Parathyroid adenoma (tissue), 2 donors: ENCODE measurements at regions not wholly inside any gene's neighbourhood (a gene's known extent, or its start where the extent isn't known, plus 50 kb on each side); places are given as distances from the start of the nearest gene placed in this dataset.
"Not testable (repeated sequence)": the region's sequence is repeated elsewhere in the genome, so short reads cannot be mapped to it uniquely, and the experiment has no call there.

ENCODE experiments used
- H2AFZ ChIP-seq: fragments of 300-600 bp; sonication (generic); one replicate; pipeline ENCODE4 v1.7.0; 2017; ENCODE audit warnings: antibody characterized with exemption, mild to moderate bottlenecking
- H3K27ac ChIP-seq: fragments of 300-600 bp; sonication (generic); one replicate; pipeline ENCODE4 v1.7.0; 2017
- H3K27me3 ChIP-seq: fragments of 300-600 bp; sonication (generic); one replicate; pipeline ENCODE4 v1.7.0; 2017; ENCODE audit warnings: low read length; ENCODE audit not compliant: control insufficient read depth, insufficient read depth
- H3K36me3 ChIP-seq: fragments of 300-600 bp; sonication (generic); one replicate; pipeline ENCODE4 v1.7.0; 2017; ENCODE audit warnings: low read length; ENCODE audit not compliant: control insufficient read depth, insufficient read depth
- H3K4me1 ChIP-seq: fragments of 300-600 bp; sonication (generic); one replicate; pipeline ENCODE4 v1.7.0; 2017; ENCODE audit warnings: control low read depth
- H3K4me2 ChIP-seq: fragments of 300-600 bp; sonication (generic); one replicate; pipeline ENCODE4 v1.7.0; 2017; ENCODE audit warnings: low read length
- H3K4me3 ChIP-seq: fragments of 300-600 bp; sonication (generic); one replicate; pipeline ENCODE4 v1.7.0; 2017; ENCODE audit warnings: low read depth, low read length
- H3K79me2 ChIP-seq: fragments of 300-600 bp; sonication (generic); one replicate; pipeline ENCODE4 v1.7.0; 2017; ENCODE audit warnings: control low read depth
- H3K9ac ChIP-seq: fragments of 300-600 bp; sonication (generic); one replicate; pipeline ENCODE4 v1.7.0; 2017; ENCODE audit warnings: mild to moderate bottlenecking
- H3K9me3 ChIP-seq: fragments of 300-600 bp; sonication (generic); one replicate; pipeline ENCODE4 v1.7.0; 2017; ENCODE audit warnings: low read length; ENCODE audit not compliant: control insufficient read depth
- TF ChIP-seq, protein P1 (sequence below): fragments of 300-600 bp; sonication (generic); IDR thresholded peaks from one replicate; pipeline ENCODE4 v1.7.0; 2017; ENCODE audit warnings: antibody characterized with exemption, mild to moderate bottlenecking
- donor health status: primary hyperparathyroidism.

DNA sequence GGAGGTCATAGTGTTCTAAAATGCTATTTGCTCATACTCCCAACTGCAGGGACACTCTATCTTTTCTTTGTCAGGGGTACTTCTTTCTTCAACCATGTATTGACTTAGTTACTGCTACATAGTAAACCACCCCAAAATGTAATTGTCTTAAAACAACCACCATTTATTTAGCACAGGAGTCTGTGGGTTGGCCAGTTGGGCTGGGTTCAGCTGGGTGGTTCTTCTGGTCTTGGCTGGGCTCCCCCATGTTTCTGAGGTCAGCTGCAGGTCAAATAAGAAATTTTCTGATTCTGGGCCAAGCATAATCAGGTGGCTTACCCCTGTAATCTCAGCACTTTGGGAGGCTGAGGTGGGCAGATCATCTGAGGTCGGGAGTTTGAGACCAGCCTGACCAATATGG is 220.0 kb upstream of the BTBD3 start:
- Histone ChIP-seq H3K27ac (no peak overlapping the region), H3K4me2 (no peak overlapping the region), H2AFZ (no peak overlapping the region), H3K9ac (no peak overlapping the region), H3K9me3 (peaks cover 3% of the 10 kb centered on the region), H3K36me3 (no peaks in the 10 kb centered on the region), H3K4me1 (no peaks in the 10 kb centered on the region), H3K27me3 (no peaks in the 10 kb centered on the region), H3K79me2 (no peaks in the 10 kb centered on the region), H3K4me3 (no peak overlapping the region)
- TF ChIP-seq, protein P1, sequence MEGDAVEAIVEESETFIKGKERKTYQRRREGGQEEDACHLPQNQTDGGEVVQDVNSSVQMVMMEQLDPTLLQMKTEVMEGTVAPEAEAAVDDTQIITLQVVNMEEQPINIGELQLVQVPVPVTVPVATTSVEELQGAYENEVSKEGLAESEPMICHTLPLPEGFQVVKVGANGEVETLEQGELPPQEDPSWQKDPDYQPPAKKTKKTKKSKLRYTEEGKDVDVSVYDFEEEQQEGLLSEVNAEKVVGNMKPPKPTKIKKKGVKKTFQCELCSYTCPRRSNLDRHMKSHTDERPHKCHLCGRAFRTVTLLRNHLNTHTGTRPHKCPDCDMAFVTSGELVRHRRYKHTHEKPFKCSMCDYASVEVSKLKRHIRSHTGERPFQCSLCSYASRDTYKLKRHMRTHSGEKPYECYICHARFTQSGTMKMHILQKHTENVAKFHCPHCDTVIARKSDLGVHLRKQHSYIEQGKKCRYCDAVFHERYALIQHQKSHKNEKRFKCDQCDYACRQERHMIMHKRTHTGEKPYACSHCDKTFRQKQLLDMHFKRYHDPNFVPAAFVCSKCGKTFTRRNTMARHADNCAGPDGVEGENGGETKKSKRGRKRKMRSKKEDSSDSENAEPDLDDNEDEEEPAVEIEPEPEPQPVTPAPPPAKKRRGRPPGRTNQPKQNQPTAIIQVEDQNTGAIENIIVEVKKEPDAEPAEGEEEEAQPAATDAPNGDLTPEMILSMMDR = no peak

DNA sequence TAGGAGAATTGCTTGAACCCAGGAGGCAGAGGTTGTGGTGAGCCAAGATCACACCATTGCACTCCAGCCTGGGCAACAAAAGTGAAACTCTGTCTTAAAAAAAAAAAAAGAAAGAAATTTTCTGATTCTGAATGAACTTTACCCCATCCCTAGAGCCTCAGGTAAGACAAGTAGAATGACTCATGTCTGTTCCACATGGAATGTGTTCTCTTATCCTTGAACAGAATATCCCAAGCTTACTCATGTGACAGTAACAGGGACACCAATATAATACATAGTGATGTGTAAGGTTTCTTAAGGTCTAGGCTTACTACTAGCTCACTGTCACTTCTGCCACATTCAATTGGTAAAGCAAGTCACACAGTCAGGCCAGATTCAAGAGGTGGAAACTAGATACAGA is 219.6 kb upstream of the BTBD3 start:
- Histone ChIP-seq H3K79me2 (no peaks in the 10 kb centered on the region), H3K36me3 (no peaks in the 10 kb centered on the region), H3K9ac (no peak overlapping the region), H3K4me3 (no peak overlapping the region), H2AFZ (no peak overlapping the region), H3K27me3 (no peaks in the 10 kb centered on the region), H3K4me1 (no peaks in the 10 kb centered on the region), H3K4me2 (no peak overlapping the region), H3K27ac (no peak overlapping the region), H3K9me3 (peaks cover 3% of the 10 kb centered on the region)
- TF ChIP-seq, protein P1 = no peak

DNA sequence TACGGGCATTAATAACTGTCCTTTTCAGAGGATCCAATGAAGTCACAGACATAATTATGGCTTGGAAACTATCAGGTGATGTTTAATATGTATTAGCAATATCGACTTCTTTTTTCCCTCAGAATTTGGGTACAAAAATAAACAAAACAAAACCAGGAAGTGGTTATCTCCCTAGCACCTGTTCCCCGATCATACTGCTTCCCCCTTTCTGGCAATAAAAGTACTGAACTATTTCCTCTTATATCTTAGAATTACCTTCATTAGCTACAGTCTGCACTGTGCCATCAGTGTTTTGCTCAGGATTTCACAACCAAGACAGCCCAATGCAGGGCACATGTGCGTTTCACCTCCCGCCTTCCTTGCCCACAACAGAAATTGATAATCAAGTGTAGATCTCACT is 216.9 kb upstream of the BTBD3 start:
- H3K4me2 ChIP-seq = no peak overlapping the region
- H3K27me3 ChIP-seq = no peaks in the 10 kb centered on the region
- no peaks in the 10 kb centered on the region for H3K36me3 ChIP-seq
- peaks cover 3% of the 10 kb centered on the region for H3K9me3 ChIP-seq
- no peak overlapping the region for H3K9ac ChIP-seq
- H3K27ac ChIP-seq = no peak overlapping the region
- no peaks in the 10 kb centered on the region for H3K4me1 ChIP-seq
- TF ChIP-seq, protein P1 = no peak
- no peak overlapping the region for H3K4me3 ChIP-seq
- H3K79me2 ChIP-seq = no peaks in the 10 kb centered on the region
- no peak overlapping the region for H2AFZ ChIP-seq

DNA sequence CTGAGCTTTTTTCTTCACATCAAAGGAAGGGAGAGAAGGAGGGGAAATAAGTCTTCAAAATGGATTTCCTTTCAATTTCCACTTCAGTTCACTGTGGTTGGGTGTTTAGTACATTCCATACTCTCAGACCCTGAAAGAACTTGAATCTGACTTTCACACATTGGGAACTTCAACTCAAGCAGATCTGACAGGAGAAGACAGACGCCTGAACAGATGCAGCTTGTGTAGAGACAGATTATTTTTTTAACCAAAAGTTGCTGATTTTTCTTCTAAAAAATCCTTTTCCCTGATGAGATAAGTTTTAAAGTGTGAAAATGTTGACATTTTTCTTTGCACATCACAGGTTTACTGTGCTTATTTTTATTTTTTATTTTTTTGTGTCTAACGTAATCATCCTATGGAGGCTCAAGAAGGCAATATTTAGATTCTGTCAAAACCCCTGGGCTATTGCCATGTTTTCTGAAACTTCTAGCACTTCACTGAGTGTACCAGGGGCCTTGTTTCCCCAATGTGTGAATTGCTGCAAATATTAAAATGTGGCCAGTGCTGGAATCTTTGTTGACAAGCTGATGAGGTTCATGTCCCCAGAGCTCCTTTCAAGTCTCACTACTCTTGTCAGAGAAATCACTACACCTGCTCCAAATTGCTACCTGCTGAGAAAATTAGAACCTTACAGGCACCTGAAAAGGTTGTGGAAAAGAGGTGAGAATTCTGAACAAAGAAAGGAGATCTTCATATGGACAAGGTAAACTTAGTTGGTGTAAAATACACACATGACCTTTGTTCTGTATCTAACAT is 214.8 kb upstream of the BTBD3 start:
- Histone ChIP-seq H3K79me2 (no peaks in the 10 kb centered on the region), H3K4me3 (no peak overlapping the region), H3K4me1 (no peaks in the 10 kb centered on the region), H3K27ac (no peak overlapping the region), H3K9me3 (peaks cover 3% of the 10 kb centered on the region), H2AFZ (no peak overlapping the region), H3K27me3 (no peaks in the 10 kb centered on the region), H3K4me2 (no peak overlapping the region), H3K36me3 (no peaks in the 10 kb centered on the region), H3K9ac (no peak overlapping the region)
- TF ChIP-seq, protein P1 = no peak

DNA sequence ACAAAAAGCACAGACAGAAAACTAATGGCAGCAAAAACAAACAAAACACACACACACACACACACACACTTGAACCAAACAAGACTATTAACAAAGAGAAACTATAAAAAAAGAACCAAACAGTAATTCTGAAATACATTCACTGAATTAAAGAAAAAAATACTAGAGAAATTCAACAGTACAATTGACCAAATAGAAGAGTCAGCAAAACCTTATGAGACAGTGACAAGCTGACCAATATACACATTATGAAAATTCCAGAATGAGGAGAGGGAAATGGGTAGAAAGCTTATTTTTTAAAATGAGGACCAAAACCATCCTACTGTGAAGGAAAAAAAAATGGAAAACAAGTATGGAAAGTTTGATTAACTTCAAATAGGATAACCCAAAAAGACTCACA is 212.2 kb upstream of the BTBD3 start:
- no peak overlapping the region for H3K9ac ChIP-seq
- H3K36me3 ChIP-seq = no peaks in the 10 kb centered on the region
- H3K79me2 ChIP-seq = no peaks in the 10 kb centered on the region
- no peak overlapping the region for H3K4me3 ChIP-seq
- no peaks in the 10 kb centered on the region for H3K4me1 ChIP-seq
- no peaks in the 10 kb centered on the region for H3K27me3 ChIP-seq
- no peaks in the 10 kb centered on the region for H3K9me3 ChIP-seq
- H2AFZ ChIP-seq = no peak overlapping the region
- H3K27ac ChIP-seq = no peak overlapping the region
- TF ChIP-seq, protein P1 = no peak
- no peak overlapping the region for H3K4me2 ChIP-seq

DNA sequence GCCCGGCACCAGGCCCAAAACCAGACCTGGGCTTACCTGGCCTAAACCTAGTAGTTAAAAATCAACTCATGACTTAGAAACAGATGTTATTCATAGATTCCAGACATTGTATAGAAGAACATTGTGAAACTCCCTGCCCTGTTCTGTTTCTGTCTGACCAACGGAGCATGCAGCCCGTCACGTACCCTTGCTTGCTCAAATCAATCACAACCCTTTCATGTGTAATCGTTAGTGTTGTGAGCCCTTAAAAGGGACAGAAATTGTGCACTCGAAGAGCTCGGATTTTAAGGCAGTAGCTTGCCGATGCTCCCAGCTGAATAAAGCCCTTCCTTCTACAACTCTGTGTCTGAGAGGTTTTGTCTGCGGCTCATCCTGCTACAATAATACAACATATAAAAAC is 209.5 kb upstream of the BTBD3 start:
- H3K79me2 ChIP-seq, H2AFZ ChIP-seq, H3K27me3 ChIP-seq, H3K4me3 ChIP-seq, H3K9me3 ChIP-seq, H3K9ac ChIP-seq, H3K27ac ChIP-seq, H3K36me3 ChIP-seq, H3K4me1 ChIP-seq, H3K4me2 ChIP-seq: not testable (repeated sequence)
